Panc1 (cell line): ENCODE measurements at regions not wholly inside any gene's neighbourhood (a gene's known extent, or its start where the extent isn't known, plus 50 kb on each side); places are given as distances from the start of the nearest gene placed in this dataset.

Source experiments
- CTCF ChIP-seq: fragments of 450-650 bp; IDR thresholded peaks from 2 replicates; pipeline ENCODE4 v1.5.1; 2017; ENCODE audit warnings: mild to moderate bottlenecking
- TCF7L2 ChIP-seq: IDR thresholded peaks from 2 replicates; pipeline ENCODE4 v1.6.1; 2011; ENCODE audit warnings: mild to moderate bottlenecking, low read depth, low read length, inconsistent platforms

GRCh38 chr4:124044867-124045266 lies 648.3 kb downstream of the SPRY1 start:
- TF ChIP-seq TCF7L2 = no peak
- no peak for TF ChIP-seq CTCF
